Keratinocyte (primary cell): ENCODE measurements at regions not wholly inside any gene's neighbourhood (a gene's known extent, or its start where the extent isn't known, plus 50 kb on each side); places are given as distances from the start of the nearest gene placed in this dataset.
"Not testable (repeated sequence)": the region's sequence is repeated elsewhere in the genome, so short reads cannot be mapped to it uniquely, and the experiment has no call there.

Experiments used
- DNase-seq: peaks from one replicate; pipeline ENCODE4 v3.0.0-alpha.2; 2011; ENCODE audit warnings: low read depth, missing footprints, low spot score
- FAIRE-seq: peaks from 2 replicates; lab custom pipeline; 2011; peaks lifted over from hg19 to GRCh38; lab: Jason Lieb, UNC
- H2AFZ ChIP-seq: 2 replicates; pipeline ENCODE4 v1.6.0; 2012; ENCODE audit warnings: low read length, control low read depth, inconsistent platforms; ENCODE audit not compliant: control insufficient read depth
- H3K27ac ChIP-seq: 2 replicates; pipeline ENCODE4 v1.5.1; 2011; ENCODE audit warnings: low read length; ENCODE audit not compliant: control insufficient read depth, insufficient read depth
- H3K27me3 ChIP-seq: 3 replicates; pipeline ENCODE4 v1.6.0; 2011; ENCODE audit warnings: low read length; ENCODE audit not compliant: control insufficient read depth, insufficient read depth; ENCODE audit errors: extremely low read depth
- H3K36me3 ChIP-seq, 2 experiments: 2 replicates in 1 of 2; 3 replicates in 1 of 2; pipeline ENCODE4 v1.5.1; 2011; ENCODE audit warnings: low read length in 2 of 2, mild to moderate bottlenecking in 1 of 2; ENCODE audit not compliant: control insufficient read depth in 2 of 2, insufficient read depth in 2 of 2; ENCODE audit errors: extremely low read depth in 1 of 2
- H3K4me1 ChIP-seq: 3 replicates; pipeline ENCODE4 v1.5.1; 2011; ENCODE audit warnings: low read length; ENCODE audit not compliant: control insufficient read depth, insufficient read depth; ENCODE audit errors: extremely low read depth
- H3K4me2 ChIP-seq: 3 replicates; pipeline ENCODE4 v1.6.0; 2011; ENCODE audit warnings: low read depth, low read length; ENCODE audit not compliant: control insufficient read depth, insufficient read depth; ENCODE audit errors: extremely low read depth
- H3K4me3 ChIP-seq, 3 experiments: fragments of 200-600 bp in 1 of 3; sonication (generic) in 1 of 3; 2 replicates in 2 of 3; 3 replicates in 1 of 3; pipeline ENCODE4 v1.5.1; 2011 to 2016; ENCODE audit warnings: low read length in 3 of 3, mild to moderate bottlenecking in 3 of 3, control low read depth in 2 of 3, inconsistent platforms in 1 of 3, low read depth in 1 of 3, mixed read lengths in 1 of 3, mixed run types in 1 of 3, moderate library complexity in 1 of 3; ENCODE audit not compliant: control insufficient read depth in 2 of 3, insufficient read depth in 2 of 3; ENCODE audit errors: extremely low read depth in 1 of 3
- H3K79me2 ChIP-seq: 2 replicates; pipeline ENCODE4 v1.6.0; 2012; ENCODE audit warnings: low read length; ENCODE audit not compliant: control insufficient read depth, insufficient read depth
- H3K9ac ChIP-seq: 3 replicates; pipeline ENCODE4 v1.6.0; 2011; ENCODE audit warnings: low read length; ENCODE audit not compliant: control insufficient read depth, insufficient read depth; ENCODE audit errors: extremely low read depth
- H3K9me1 ChIP-seq: 3 replicates; pipeline ENCODE4 v1.6.0; 2011; ENCODE audit warnings: low read length; ENCODE audit not compliant: control insufficient read depth, insufficient read depth; ENCODE audit errors: extremely low read depth
- H3K9me3 ChIP-seq: 2 replicates; pipeline ENCODE4 v1.5.1; 2012; ENCODE audit warnings: low read depth, low read length; ENCODE audit not compliant: control insufficient read depth
- H4K20me1 ChIP-seq: 3 replicates; pipeline ENCODE4 v1.6.0; 2011; ENCODE audit warnings: low read length; ENCODE audit not compliant: control insufficient read depth, insufficient read depth; ENCODE audit errors: extremely low read depth
- EZH2 ChIP-seq: IDR thresholded peaks from one replicate; pipeline ENCODE4 v1.6.1; 2012; ENCODE audit warnings: inconsistent platforms, mild to moderate bottlenecking, low read length, moderate library complexity
- dilution Hi-C: fragments of 300-500 bp; cut with MboI; formaldehyde crosslinking; loops from one replicate; pipeline ENCODE4 v1.7.0; 2020; ENCODE audit warnings: low sequenced_read_pairs; ENCODE audit not compliant: extremely low pct_ligation_motif_present
- TF ChIP-seq, protein P1 (sequence below), 3 experiments: IDR thresholded peaks in 1 of 3; conservative IDR thresholded peaks in 1 of 3; optimal IDR thresholded peaks in 1 of 3; 2 replicates in 2 of 3; 3 replicates in 1 of 3; pipeline versions ENCODE3 to v1.5.1; 2011; ENCODE audit warnings: low read length in 3 of 3, mild to moderate bottlenecking in 3 of 3, moderate library complexity in 2 of 3, control low read depth in 1 of 3, inconsistent platforms in 1 of 3; ENCODE audit not compliant: insufficient read depth in 2 of 3; ENCODE audit errors: extremely low read depth in 1 of 3

DNA sequence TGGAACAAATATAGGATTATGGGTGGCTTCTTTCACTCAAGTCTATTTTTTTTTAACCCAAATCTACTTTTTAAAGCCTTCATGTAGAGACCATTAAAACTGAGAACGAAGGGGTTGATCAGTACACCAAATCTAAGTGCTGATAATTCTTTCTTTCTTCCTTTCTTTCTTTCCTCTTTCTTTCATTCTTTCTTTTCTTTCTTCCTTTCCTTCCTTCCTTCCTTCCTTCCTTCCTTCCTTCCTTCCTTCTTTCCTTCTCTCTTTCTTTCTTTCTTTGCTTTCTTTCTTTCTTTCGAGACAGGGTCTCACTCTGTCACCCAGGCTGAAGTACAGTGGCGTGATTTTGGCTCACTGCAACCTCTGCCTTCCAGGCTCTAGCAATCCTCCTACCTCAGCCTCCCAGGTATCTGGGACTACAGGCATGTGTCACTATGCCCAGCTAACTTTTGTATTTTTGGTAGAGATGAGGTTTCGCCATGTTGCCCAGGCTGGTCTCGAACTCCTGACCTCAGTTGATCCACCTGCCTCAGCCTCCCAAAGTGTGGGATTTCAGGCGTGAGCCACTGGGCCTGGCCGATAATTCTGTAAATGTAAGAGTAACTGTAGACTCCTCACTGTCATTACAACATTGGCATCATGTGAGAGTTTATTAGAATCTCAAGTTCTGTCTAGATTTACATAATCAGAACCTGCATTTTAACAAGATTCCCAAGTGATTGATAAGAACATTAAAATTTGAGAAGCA, 236.4 kb downstream of the TFEC start:
- Histone ChIP-seq H3K9me1 (no peaks in the 10 kb centered on the region), H4K20me1 (no peaks in the 10 kb centered on the region), H3K27me3 (no peaks in the 10 kb centered on the region), H3K27ac (no peak overlapping the region), H2AFZ (no peak overlapping the region), H3K4me1 (no peaks in the 10 kb centered on the region), H3K4me3 (no peak overlapping the region), H3K9me3 (no peaks in the 10 kb centered on the region), H3K36me3 (no peaks in the 10 kb centered on the region), H3K4me2 (no peak overlapping the region), H3K79me2 (no peaks in the 10 kb centered on the region), H3K9ac (no peak overlapping the region)
- dilution Hi-C loops = no loop called here
- no peak for TF ChIP-seq EZH2
- TF ChIP-seq, protein P1, sequence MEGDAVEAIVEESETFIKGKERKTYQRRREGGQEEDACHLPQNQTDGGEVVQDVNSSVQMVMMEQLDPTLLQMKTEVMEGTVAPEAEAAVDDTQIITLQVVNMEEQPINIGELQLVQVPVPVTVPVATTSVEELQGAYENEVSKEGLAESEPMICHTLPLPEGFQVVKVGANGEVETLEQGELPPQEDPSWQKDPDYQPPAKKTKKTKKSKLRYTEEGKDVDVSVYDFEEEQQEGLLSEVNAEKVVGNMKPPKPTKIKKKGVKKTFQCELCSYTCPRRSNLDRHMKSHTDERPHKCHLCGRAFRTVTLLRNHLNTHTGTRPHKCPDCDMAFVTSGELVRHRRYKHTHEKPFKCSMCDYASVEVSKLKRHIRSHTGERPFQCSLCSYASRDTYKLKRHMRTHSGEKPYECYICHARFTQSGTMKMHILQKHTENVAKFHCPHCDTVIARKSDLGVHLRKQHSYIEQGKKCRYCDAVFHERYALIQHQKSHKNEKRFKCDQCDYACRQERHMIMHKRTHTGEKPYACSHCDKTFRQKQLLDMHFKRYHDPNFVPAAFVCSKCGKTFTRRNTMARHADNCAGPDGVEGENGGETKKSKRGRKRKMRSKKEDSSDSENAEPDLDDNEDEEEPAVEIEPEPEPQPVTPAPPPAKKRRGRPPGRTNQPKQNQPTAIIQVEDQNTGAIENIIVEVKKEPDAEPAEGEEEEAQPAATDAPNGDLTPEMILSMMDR (optimal IDR thresholded peaks at IDR 0.05 in 1 of 3, IDR thresholded peaks at IDR 0.05 in 1 of 3, conservative IDR thresholded peaks at IDR 0.05 in 1 of 3; ENCODE audit: extremely low read depth in 1 of 3, insufficient read depth in 2 of 3, low read length in 3 of 3) = no peak
- no peak for FAIRE-seq
- DNase-seq = no peak

DNA sequence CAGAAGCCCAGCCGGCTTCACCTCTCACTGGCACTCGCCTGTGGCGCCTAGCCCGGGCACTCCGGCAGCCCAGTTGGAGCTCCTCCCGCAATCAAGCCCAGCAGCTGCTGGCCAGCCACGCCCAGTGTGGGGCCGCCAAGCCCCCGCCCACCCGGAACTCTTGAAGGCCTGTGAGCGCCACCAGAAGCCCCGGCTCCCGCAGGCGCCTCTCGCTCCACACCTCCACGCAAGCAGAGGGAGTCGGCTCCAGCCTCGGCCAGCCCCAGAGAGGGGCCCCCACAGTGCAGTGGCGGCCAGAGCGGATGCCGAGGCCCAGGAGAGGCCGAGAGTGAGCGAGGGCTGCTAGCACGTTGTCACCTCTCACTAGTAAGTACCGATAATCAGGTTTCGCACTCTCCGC, 240.7 kb downstream of the TFEC start:
- no peaks in the 10 kb centered on the region for H3K9me3 ChIP-seq
- TF ChIP-seq EZH2 = no peak
- TF ChIP-seq, protein P1 (optimal IDR thresholded peaks at IDR 0.05 in 1 of 3, IDR thresholded peaks at IDR 0.05 in 1 of 3, conservative IDR thresholded peaks at IDR 0.05 in 1 of 3; ENCODE audit: extremely low read depth in 1 of 3, insufficient read depth in 2 of 3, low read length in 3 of 3) = no peak
- FAIRE-seq = no peak

DNA sequence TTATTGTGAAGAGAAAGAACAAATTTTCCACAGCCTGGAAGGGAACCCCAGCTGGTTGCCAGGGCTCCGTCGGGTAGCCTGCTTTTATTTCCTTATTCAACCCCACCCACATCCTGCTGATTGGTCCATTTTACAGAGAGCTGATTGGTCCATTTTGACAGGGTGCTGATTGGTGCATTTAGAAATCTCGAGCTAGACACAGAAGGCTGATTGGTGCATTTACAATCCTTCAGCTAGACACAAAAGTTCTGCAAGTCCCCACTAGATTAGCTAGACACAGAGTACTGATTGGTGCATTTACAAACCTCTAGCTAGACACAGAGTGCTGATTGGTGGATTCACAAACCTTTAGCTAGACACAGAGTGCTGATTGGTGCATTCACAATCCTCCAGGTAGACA, 241.1 kb downstream of the TFEC start:
- H3K27me3 ChIP-seq, H2AFZ ChIP-seq, H3K4me2 ChIP-seq, H3K4me1 ChIP-seq, DNase-seq, H3K27ac ChIP-seq, FAIRE-seq, H4K20me1 ChIP-seq, dilution Hi-C loops, H3K9me1 ChIP-seq, H3K9me3 ChIP-seq, H3K36me3 ChIP-seq, H3K79me2 ChIP-seq, H3K4me3 ChIP-seq, H3K9ac ChIP-seq: not testable (repeated sequence)

More for the DNA sequence above, 240.7 kb downstream of the TFEC start:
- H4K20me1 ChIP-seq = no peaks in the 10 kb centered on the region
- no peak overlapping the region for H3K4me2 ChIP-seq
- no peak overlapping the region for H3K9ac ChIP-seq
- no peak overlapping the region for H3K27ac ChIP-seq
- H2AFZ ChIP-seq = no peak overlapping the region
- H3K36me3 ChIP-seq = no peaks in the 10 kb centered on the region
- H3K4me1 ChIP-seq = no peaks in the 10 kb centered on the region
- dilution Hi-C loops = no loop called here
- H3K79me2 ChIP-seq = no peaks in the 10 kb centered on the region
- no peaks in the 10 kb centered on the region for H3K9me1 ChIP-seq
- no peak for DNase-seq
- no peaks in the 10 kb centered on the region for H3K27me3 ChIP-seq
- no peak overlapping the region for H3K4me3 ChIP-seq
